SU-DHL-6 (cell line): ENCODE measurements at regions not wholly inside any gene's neighbourhood (a gene's known extent, or its start where the extent isn't known, plus 50 kb on each side); places are given as distances from the start of the nearest gene placed in this dataset.

Experiments
- H2AFZ ChIP-seq: fragments of 200-600 bp; sonication (generic); 2 replicates; pipeline ENCODE4 v1.6.1; 2014; ENCODE audit warnings: low read depth, mild to moderate bottlenecking, moderate library complexity, mixed read lengths, antibody characterized with exemption, low read length; ENCODE audit not compliant: severe bottlenecking
- H3F3A ChIP-seq: fragments of 200-600 bp; shearing (Covaris generic); 2 replicates; pipeline ENCODE4 v1.6.0; 2016; ENCODE audit warnings: antibody characterized with exemption, mild to moderate bottlenecking; ENCODE audit not compliant: insufficient read depth
- H3K27ac ChIP-seq: fragments of 200-600 bp; sonication (generic); 2 replicates; pipeline ENCODE4 v1.5.1; 2016; ENCODE audit warnings: low read depth, mild to moderate bottlenecking, low read length, moderate library complexity, mixed read lengths
- H3K27me3 ChIP-seq: fragments of 200-600 bp; sonication (generic), shearing (Covaris generic); 2 replicates; pipeline ENCODE4 v1.6.0; 2014; ENCODE audit warnings: mild to moderate bottlenecking, low read length
- H3K36me3 ChIP-seq: fragments of 200-600 bp; sonication (generic); 2 replicates; pipeline ENCODE4 v1.6.1; 2014; ENCODE audit warnings: mild to moderate bottlenecking, low read length, mixed read lengths
- H3K4me2 ChIP-seq: fragments of 300-600, 200-600 bp; shearing (Covaris generic), sonication (generic); 2 replicates; pipeline ENCODE4 v1.6.0; 2014; ENCODE audit warnings: low read length, low read depth, mild to moderate bottlenecking; ENCODE audit not compliant: poor library complexity, severe bottlenecking
- H3K4me3 ChIP-seq: fragments of 200-600 bp; sonication (generic); 2 replicates; pipeline ENCODE4 v1.5.1; 2014; ENCODE audit warnings: antibody characterized with exemption, low read length, mild to moderate bottlenecking, mixed read lengths; ENCODE audit not compliant: insufficient read depth, poor library complexity, severe bottlenecking
- H3K79me2 ChIP-seq: fragments of 200-600 bp; sonication (generic); 2 replicates; pipeline ENCODE4 v1.6.1; 2014; ENCODE audit warnings: mild to moderate bottlenecking, low read length, moderate library complexity; ENCODE audit not compliant: insufficient read depth
- H3K9ac ChIP-seq: fragments of 200-600 bp; sonication (generic); 2 replicates; pipeline ENCODE4 v1.7.0; 2014; ENCODE audit warnings: mild to moderate bottlenecking, low read length
- H3K9me2 ChIP-seq: fragments of 200-600 bp; sonication (generic); replicated peaks from 2 replicates; pipeline ENCODE4 v1.6.1; 2014; ENCODE audit warnings: low read length; ENCODE audit not compliant: insufficient read depth
- H3K9me3 ChIP-seq: fragments of 200-600 bp; sonication (generic); 2 replicates; pipeline ENCODE4 v1.6.1; 2014; ENCODE audit warnings: low read length, mixed read lengths; ENCODE audit not compliant: insufficient read depth
- H4K20me1 ChIP-seq: fragments of 200-600 bp; sonication (generic); 2 replicates; pipeline ENCODE4 v1.6.1; 2014; ENCODE audit warnings: low read depth, mild to moderate bottlenecking, antibody characterized with exemption, low read length, moderate library complexity, mixed read lengths
- EZH2phosphoT487 ChIP-seq: fragments of 200-600 bp; sonication (generic), shearing (Covaris generic); conservative IDR thresholded peaks from 2 replicates; pipeline ENCODE4 v1.6.1; 2018; ENCODE audit warnings: mild to moderate bottlenecking, antibody characterized with exemption, low read length, moderate library complexity, mixed read lengths
- TF ChIP-seq, protein P1 (sequence below): fragments of 200-600 bp; sonication (generic); IDR thresholded peaks from one replicate; pipeline ENCODE4 v1.5.1; 2017; ENCODE audit warnings: antibody characterized with exemption, mild to moderate bottlenecking, low read length, moderate library complexity; ENCODE audit not compliant: insufficient read depth, poor library complexity, severe bottlenecking

GRCh38 chr2:20879221-20879620 lies 56.3 kb upstream of the LDAH start:
- H3K9me2 ChIP-seq, result no peaks in the 10 kb centered on the region
- no peaks in the 10 kb centered on the region for H3F3A ChIP-seq
- H3K9ac ChIP-seq, result no peak overlapping the region
- no peaks in the 10 kb centered on the region for H4K20me1 ChIP-seq
- no peaks in the 10 kb centered on the region for H3K27me3 ChIP-seq
- no peaks in the 10 kb centered on the region for H3K79me2 ChIP-seq
- H3K36me3 ChIP-seq, result no peaks in the 10 kb centered on the region
- H3K9me3 ChIP-seq, result no peaks in the 10 kb centered on the region
- H3K4me2 ChIP-seq, result no peak overlapping the region
- H3K27ac ChIP-seq, result no peak overlapping the region
- H2AFZ ChIP-seq, result no peak overlapping the region
- TF ChIP-seq, protein P1, sequence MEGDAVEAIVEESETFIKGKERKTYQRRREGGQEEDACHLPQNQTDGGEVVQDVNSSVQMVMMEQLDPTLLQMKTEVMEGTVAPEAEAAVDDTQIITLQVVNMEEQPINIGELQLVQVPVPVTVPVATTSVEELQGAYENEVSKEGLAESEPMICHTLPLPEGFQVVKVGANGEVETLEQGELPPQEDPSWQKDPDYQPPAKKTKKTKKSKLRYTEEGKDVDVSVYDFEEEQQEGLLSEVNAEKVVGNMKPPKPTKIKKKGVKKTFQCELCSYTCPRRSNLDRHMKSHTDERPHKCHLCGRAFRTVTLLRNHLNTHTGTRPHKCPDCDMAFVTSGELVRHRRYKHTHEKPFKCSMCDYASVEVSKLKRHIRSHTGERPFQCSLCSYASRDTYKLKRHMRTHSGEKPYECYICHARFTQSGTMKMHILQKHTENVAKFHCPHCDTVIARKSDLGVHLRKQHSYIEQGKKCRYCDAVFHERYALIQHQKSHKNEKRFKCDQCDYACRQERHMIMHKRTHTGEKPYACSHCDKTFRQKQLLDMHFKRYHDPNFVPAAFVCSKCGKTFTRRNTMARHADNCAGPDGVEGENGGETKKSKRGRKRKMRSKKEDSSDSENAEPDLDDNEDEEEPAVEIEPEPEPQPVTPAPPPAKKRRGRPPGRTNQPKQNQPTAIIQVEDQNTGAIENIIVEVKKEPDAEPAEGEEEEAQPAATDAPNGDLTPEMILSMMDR, result no peak
- TF ChIP-seq EZH2phosphoT487, result no peak
- no peak overlapping the region for H3K4me3 ChIP-seq

GRCh38 chr2:20877960-20878359 lies 55.1 kb upstream of the LDAH start:
- TF ChIP-seq EZH2phosphoT487, result no peak
- TF ChIP-seq, protein P1, result no peak
- no peaks in the 10 kb centered on the region for H3K36me3 ChIP-seq
- no peak overlapping the region for H2AFZ ChIP-seq
- no peaks in the 10 kb centered on the region for H3F3A ChIP-seq
- no peak overlapping the region for H3K27ac ChIP-seq
- H3K9me2 ChIP-seq, result no peaks in the 10 kb centered on the region
- H3K4me2 ChIP-seq, result no peak overlapping the region
- H3K9ac ChIP-seq, result no peak overlapping the region
- H3K4me3 ChIP-seq, result no peak overlapping the region
- no peaks in the 10 kb centered on the region for H3K27me3 ChIP-seq
- no peaks in the 10 kb centered on the region for H3K79me2 ChIP-seq
- no peaks in the 10 kb centered on the region for H3K9me3 ChIP-seq
- H4K20me1 ChIP-seq, result no peaks in the 10 kb centered on the region
